HG03066 (cell line): ENCODE measurements at regions not wholly inside any gene's neighbourhood (a gene's known extent, or its start where the extent isn't known, plus 50 kb on each side); places are given as distances from the start of the nearest gene placed in this dataset.

Experiments used
- ATAC-seq: cut with Tn5 transposase; IDR thresholded peaks from one replicate; pipeline ENCODE4 v1.9.1; 2021; ENCODE audit warnings: low read depth; ENCODE audit not compliant: unreplicated experiment

- no peak for ATAC-seq
These were observed 214.2 kb upstream of the PCSK2 start for GRCh38 chr20:17012546-17013226.

DNA sequence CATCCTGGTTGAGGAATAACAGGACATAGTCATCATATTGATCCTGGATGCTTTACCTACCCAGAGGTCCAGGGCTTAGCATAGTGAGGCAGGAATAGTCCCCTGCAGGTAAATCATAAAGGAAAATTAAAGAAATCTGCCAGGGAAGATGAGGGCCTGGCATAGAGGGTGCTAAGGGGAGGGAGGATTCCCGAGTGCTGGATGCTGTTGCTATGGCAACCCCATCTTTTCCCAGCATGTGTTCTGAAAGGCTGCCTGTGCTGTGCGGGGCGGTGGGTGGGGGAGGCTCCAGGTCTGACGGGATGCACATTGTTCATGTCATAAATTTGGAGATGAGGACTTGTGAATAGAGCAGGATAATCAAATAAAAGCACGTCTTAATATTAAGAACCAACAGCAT, 212.6 kb upstream of the PCSK2 start:
- no peak for ATAC-seq

- ATAC-seq: no peak
These were observed 212.0 kb upstream of the PCSK2 start for GRCh38 chr20:17014756-17015366.

DNA sequence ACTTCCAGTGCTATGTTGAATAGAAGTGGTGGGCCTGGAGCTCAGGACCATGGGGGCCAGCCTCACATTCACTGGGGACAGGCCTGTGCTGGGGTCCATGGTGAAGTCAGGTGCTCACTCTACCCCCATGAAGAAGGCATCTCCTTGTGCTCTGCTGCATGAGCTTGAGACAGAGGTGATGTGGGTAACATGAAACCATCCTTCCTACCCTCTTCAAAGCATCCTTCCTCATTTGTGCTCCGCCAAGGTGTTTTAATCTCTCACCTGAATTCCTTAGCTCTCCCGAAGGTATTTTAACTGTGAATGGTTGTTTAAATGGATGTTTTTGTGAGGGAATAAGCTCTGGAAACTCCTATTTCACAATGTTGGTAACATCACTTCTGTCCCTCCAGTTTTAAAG, 209.6 kb upstream of the PCSK2 start:
- ATAC-seq: no peak

- ATAC-seq: no peak
These were observed 205.4 kb upstream of the PCSK2 start for GRCh38 chr20:17021481-17021880.

- no peak for ATAC-seq
These were observed 203.8 kb upstream of the PCSK2 start for GRCh38 chr20:17023036-17023435.

GRCh38 chr20:17023806-17024205, 203.0 kb upstream of the PCSK2 start:
- no peak for ATAC-seq

DNA sequence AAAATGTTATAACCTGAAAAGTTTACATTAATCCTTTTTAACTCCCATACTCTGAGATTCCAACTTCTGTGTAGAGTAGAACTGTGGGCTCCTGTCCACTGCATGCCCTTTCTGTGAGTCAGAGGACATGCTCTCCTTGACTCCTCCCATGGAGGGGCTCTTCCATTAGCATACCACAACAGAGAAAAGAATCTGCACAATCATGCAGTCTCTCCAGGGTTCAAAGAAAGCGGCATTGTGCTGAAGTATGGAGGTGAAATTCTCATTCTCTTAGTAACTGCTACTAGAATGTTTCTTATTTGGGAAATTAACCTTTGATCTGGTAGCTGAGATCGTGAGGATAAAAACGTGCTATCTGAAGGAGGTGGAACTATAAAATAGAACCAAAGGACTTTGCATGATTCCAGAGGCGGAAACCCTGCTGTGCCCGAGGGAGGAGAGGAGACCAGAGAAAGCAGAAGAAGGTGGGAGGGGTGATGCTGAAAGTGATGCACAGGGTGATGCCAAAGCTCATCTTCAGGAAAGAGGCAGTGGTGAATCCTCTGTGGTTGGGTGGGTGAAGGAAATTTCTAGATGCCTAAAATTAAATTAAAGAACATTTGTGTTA, 202.2 kb upstream of the PCSK2 start:
- no peak for ATAC-seq

GRCh38 chr20:17026346-17026745, 200.5 kb upstream of the PCSK2 start:
- no peak for ATAC-seq

DNA sequence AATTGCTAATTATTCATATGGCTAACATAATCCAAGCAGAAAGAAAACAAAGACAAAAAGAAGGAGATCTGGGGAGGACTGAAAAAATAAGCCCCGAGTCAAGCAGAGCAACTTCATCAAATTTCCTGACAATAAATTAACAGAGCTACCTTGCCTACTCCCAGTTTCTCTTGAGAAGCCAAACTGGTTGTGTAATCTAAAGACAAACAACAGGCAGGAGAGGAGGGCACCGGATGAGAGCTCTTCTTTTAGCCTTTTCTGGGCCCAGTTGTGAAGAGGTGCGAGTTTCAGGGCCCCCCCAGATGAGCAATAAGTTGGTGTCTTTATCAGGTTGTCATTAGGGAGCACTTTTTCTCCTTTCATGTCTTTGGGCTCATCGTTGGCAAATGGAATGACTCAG, 197.1 kb upstream of the PCSK2 start:
- ATAC-seq: no peak

GRCh38 chr20:17036541-17036940, 190.3 kb upstream of the PCSK2 start:
- no peak for ATAC-seq

- no peak for ATAC-seq
These were observed 184.7 kb upstream of the PCSK2 start for GRCh38 chr20:17042122-17042521.

DNA sequence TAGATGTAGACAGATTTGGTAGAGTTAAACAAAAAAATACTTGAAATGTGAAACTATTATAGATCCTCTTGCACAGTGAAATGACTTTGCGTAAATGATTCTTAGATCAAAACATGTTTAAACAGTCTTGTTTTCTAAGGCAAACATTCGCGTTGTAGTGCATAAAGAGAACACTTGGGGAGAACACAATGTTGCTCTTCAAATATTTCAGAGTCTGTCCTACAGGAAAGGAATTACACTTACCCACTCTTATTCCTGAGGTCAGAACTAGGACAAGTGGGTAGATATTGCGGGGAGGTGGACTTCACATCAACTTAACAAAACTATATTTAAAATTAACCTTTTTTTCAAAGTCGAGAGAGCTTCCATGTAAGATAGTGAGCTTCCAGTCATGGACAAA, 183.5 kb upstream of the PCSK2 start:
- no peak for ATAC-seq

GRCh38 chr20:17044891-17045290, 181.9 kb upstream of the PCSK2 start:
- ATAC-seq: no peak

GRCh38 chr20:17059465-17059864, 167.4 kb upstream of the PCSK2 start:
- ATAC-seq: no peak

DNA sequence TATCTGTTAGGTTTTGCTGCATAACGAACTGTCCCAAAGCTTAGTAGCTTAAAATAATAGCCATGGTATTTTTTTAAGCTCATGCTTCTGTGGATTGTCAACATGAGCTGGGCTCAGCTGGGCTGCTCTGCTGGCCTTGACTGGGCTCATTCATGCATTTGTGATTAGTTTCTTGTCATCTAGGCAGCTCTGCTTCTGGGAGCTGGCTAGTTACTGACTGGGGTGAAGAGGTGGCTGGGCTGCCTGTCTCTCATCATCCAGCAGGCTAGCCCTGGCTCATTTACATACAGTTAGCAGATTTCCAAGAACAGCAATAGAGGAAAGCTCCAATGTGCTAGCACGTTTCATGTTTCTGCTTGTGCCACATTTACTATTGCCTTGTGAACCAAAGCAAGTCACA, 165.1 kb upstream of the PCSK2 start:
- no peak for ATAC-seq

- ATAC-seq: no peak
These were observed 164.1 kb upstream of the PCSK2 start for GRCh38 chr20:17062712-17063111.

- no peak for ATAC-seq
These were observed 159.9 kb upstream of the PCSK2 start for GRCh38 chr20:17066902-17067301.

GRCh38 chr20:17068084-17068711, 158.6 kb upstream of the PCSK2 start:
- no peak for ATAC-seq

- ATAC-seq: no peak
These were observed 149.8 kb upstream of the PCSK2 start for GRCh38 chr20:17077030-17077429.

GRCh38 chr20:17083738-17084137, 143.1 kb upstream of the PCSK2 start:
- no peak for ATAC-seq

DNA sequence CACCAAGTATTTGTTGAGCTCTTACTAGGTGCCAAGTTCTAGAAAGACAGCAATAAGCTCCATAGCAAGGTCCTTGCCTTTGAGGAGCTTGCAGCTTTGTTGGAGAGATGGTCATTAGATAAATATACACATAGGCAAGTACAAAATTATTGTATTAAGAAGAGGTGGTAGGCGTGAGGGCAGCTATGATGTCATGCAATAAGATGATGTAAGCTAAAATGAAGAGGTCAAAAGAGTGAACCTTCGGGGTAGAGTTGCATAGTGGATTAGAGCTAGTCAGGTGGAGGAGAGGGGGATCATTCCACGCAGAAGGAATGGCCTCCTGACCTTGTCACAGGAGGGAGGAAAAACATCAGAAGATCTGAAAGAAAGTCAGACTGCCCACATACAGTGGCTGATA, 141.9 kb upstream of the PCSK2 start:
- no peak for ATAC-seq
